Neutrophil (primary cell): ENCODE measurements at regions not wholly inside any gene's neighbourhood (a gene's known extent, or its start where the extent isn't known, plus 50 kb on each side); places are given as distances from the start of the nearest gene placed in this dataset.

ENCODE experiments used
- H3K27ac ChIP-seq: fragments of 200-600 bp; sonication (generic); 2 replicates; pipeline ENCODE4 v1.5.1; 2016; ENCODE audit warnings: mild to moderate bottlenecking, moderate library complexity
- H3K27me3 ChIP-seq: fragments of 200-600 bp; sonication (generic); 2 replicates; pipeline ENCODE4 v1.6.0; 2016; ENCODE audit warnings: mild to moderate bottlenecking
- H3K36me3 ChIP-seq: fragments of 200-600 bp; sonication (generic); 2 replicates; pipeline ENCODE4 v1.5.1; 2017
- H3K4me1 ChIP-seq, 2 experiments: fragments of 200-600 bp in 1 of 2; sonication (generic) in 1 of 2; 1 replicate in 1 of 2; 2 replicates in 1 of 2; pipeline versions ENCODE4 v1.5.1 to v1.6.1; 2013 to 2016; ENCODE audit warnings: low read depth in 1 of 2, low read length in 1 of 2, mild to moderate bottlenecking in 1 of 2, moderate library complexity in 1 of 2; ENCODE audit not compliant: control insufficient read depth in 1 of 2, insufficient read depth in 1 of 2
- H3K4me3 ChIP-seq, 2 experiments: fragments of 200-600 bp in 1 of 2; sonication (generic) in 1 of 2; 1 replicate in 1 of 2; 2 replicates in 1 of 2; pipeline ENCODE4 v1.5.1; 2013 to 2016; ENCODE audit warnings: low read depth in 1 of 2, low read length in 1 of 2, mild to moderate bottlenecking in 1 of 2, moderate library complexity in 1 of 2
- H3K9me3 ChIP-seq: fragments of 200-600 bp; sonication (generic); 2 replicates; pipeline ENCODE4 v1.5.1; 2016
- TF ChIP-seq, protein P1 (sequence below): fragments of 200-600 bp; sonication (generic); IDR thresholded peaks from 2 replicates; pipeline ENCODE4 v1.5.1; 2016; ENCODE audit warnings: antibody characterized with exemption

DNA sequence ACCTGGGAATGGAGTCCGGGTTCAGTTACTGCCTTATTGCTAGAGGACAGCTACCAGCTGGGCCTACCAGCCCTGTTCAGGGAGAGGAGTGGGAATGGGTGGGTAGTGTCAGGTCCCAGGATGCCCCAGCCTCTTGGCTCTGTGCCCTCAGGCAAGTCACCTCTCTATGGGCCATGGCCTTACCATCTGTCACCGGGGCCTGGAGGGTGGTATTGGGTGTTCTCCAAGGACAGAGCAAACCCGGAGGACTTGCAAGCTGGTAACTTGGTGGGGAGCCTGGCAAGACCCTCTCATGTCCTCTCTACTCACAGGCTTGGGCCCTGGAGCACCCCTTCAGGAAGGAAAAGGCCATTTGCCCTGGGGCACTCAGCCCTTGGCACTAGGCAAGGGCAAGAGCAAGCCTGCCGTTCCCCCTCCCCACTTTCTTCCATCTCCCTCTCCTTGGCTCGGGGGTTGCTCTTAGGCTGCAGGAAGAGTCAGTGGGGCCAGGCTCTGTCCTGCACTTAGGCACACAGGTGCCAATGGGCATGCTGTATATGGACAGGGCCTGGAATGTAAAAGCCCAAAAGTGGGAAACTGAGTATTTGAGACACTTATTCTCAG, 170.0 kb upstream of the ZNF267 start:
- H3K4me1 ChIP-seq: peaks cover 10 to 11% of the 10 kb centered on the region in 2 experiments
- no peak overlapping the region for H3K27ac ChIP-seq
- no peaks in the 10 kb centered on the region for H3K9me3 ChIP-seq
- H3K4me3 ChIP-seq: no peak overlapping the region
- H3K27me3 ChIP-seq: peaks cover 43% of the 10 kb centered on the region
- no peaks in the 10 kb centered on the region for H3K36me3 ChIP-seq
- TF ChIP-seq, protein P1, sequence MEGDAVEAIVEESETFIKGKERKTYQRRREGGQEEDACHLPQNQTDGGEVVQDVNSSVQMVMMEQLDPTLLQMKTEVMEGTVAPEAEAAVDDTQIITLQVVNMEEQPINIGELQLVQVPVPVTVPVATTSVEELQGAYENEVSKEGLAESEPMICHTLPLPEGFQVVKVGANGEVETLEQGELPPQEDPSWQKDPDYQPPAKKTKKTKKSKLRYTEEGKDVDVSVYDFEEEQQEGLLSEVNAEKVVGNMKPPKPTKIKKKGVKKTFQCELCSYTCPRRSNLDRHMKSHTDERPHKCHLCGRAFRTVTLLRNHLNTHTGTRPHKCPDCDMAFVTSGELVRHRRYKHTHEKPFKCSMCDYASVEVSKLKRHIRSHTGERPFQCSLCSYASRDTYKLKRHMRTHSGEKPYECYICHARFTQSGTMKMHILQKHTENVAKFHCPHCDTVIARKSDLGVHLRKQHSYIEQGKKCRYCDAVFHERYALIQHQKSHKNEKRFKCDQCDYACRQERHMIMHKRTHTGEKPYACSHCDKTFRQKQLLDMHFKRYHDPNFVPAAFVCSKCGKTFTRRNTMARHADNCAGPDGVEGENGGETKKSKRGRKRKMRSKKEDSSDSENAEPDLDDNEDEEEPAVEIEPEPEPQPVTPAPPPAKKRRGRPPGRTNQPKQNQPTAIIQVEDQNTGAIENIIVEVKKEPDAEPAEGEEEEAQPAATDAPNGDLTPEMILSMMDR: no peak

GRCh38 chr16:31704138-31704537, 169.5 kb upstream of the ZNF267 start:
- Histone ChIP-seq H3K27ac (no peak overlapping the region), H3K4me1 (peaks cover 10 to 11% of the 10 kb centered on the region in 2 experiments), H3K36me3 (no peaks in the 10 kb centered on the region)

DNA sequence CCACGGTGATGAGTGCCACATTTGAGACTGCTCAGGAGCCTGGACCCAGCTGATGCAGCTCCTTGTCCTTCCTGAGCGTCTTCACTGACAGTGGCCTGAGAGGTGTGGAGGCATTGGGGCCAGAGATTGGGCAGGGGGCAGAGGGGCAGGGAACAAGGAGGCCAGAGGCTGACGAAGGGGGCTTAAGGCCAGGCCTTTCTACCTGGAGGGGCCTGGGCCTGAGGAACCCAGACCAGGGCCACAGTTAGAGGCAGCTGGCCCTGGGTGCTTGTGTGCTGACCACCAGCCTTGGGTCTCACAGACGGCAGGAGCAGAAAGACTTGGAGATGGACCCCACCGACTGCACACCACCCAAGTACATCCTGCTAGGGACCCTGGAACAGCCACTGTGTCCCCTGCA, 168.2 kb upstream of the ZNF267 start:
- Histone ChIP-seq H3K36me3 (no peaks in the 10 kb centered on the region), H3K4me1 (peaks cover 9 to 10% of the 10 kb centered on the region in 2 experiments)
- TF ChIP-seq, protein P1: no peak

More at GRCh38 chr16:31704138-31704537, 169.5 kb upstream of the ZNF267 start:
- peaks cover 38% of the 10 kb centered on the region for H3K27me3 ChIP-seq
- no peaks in the 10 kb centered on the region for H3K9me3 ChIP-seq
- H3K4me3 ChIP-seq: no peak overlapping the region
- TF ChIP-seq, protein P1: no peak

DNA sequence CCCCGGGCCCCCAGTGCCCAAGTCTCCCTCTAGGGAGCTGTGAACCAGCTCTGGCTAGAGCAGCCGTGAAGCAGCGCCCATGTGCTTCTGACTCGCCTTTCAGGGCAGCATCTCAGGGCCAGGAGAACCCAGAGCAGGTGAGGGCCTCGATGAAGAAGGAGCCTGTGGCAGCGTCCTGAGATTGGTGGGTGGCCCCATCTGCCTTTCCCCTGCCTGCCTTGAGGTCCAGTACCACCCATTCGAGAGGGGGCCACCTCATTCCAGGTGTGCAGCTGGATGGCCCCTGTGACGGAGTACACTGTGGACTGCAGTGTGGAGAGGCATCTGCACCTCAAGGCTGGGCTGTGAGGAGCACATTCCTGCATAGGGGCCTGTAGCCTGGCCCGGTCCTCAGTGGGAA, 167.3 kb upstream of the ZNF267 start:
- Histone ChIP-seq H3K9me3 (no peaks in the 10 kb centered on the region), H3K27me3 (peaks cover 16% of the 10 kb centered on the region), H3K4me3 (no peak overlapping the region), H3K4me1 (peaks cover 0 to under 1% of the 10 kb centered on the region in 2 experiments), H3K27ac (no peak overlapping the region), H3K36me3 (no peaks in the 10 kb centered on the region)
- TF ChIP-seq, protein P1: no peak

More for the DNA sequence above, 168.2 kb upstream of the ZNF267 start:
- H3K9me3 ChIP-seq: no peaks in the 10 kb centered on the region
- H3K27me3 ChIP-seq: peaks cover 26% of the 10 kb centered on the region
- H3K4me3 ChIP-seq: no peak overlapping the region
- no peak overlapping the region for H3K27ac ChIP-seq

- H3K27ac ChIP-seq: no peak overlapping the region
- H3K36me3 ChIP-seq: no peaks in the 10 kb centered on the region
- H3K4me3 ChIP-seq: no peak overlapping the region
- H3K27me3 ChIP-seq: peaks cover 10% of the 10 kb centered on the region
- H3K4me1 ChIP-seq: no peaks in the 10 kb centered on the region
- TF ChIP-seq, protein P1: no peak
- H3K9me3 ChIP-seq: no peaks in the 10 kb centered on the region
Observed at GRCh38 chr16:31706925-31707324, 166.7 kb upstream of the ZNF267 start.
